ENCODE measurements at regions not wholly inside any gene's neighbourhood (a gene's known extent, or its start where the extent isn't known, plus 50 kb on each side); places are given as distances from the start of the nearest gene placed in this dataset.
A peak's percentile ranks its signal among the peaks of the same experiment; 100 is the strongest.

GRCh38 chr1:177877086-177877485 is 92.8 kb downstream of the SEC16B start:
- ATAC-seq (ENCODE audit: low read depth) (no peak), DNase-seq (no peak)
- dilution Hi-C loops (cut with HindIII; ENCODE audit: low sequenced_read_pairs, unreplicated experiment) (no loop called here), intact Hi-C loops (cut with micrococcal nuclease) (no loop called here), in situ Hi-C loops (cut with MboI; ENCODE audit: low sequenced_read_pairs) (no loop called here)
- Histone ChIP-seq H4K8ac (ENCODE audit: low read depth in 2 of 2, low read length in 2 of 2) (no peak overlapping the region), H3K14ac (replicated peaks; ENCODE audit: low read depth, low read length) (no peak overlapping the region), H3K9me3 (ENCODE audit: control insufficient read depth, insufficient read depth, low read length) (no peaks in the 10 kb centered on the region), H3K4ac (ENCODE audit: low read depth, low read length) (peak overlapping the region; percentile 9; the same call in 1 of the 2 replicates), H3K36me3 (ENCODE audit: control insufficient read depth, insufficient read depth, low read length) (no peaks in the 10 kb centered on the region), H2BK5ac (ENCODE audit: low read depth, low read length, poor library complexity, severe bottlenecking) (no peak overlapping the region), H3K9ac (ENCODE audit: low read depth, low read length) (no peak overlapping the region), H3K4me2 (ENCODE audit: low read depth, low read length) (no peak overlapping the region), H3K4me3 (ENCODE audit: insufficient read depth, low read depth, low read length) (no peak overlapping the region), H2BK20ac (ENCODE audit: low read depth, low read length) (peak overlapping the region; percentile 44), H3K56ac (ENCODE audit: extremely low read depth, insufficient read depth, low read length) (no peak overlapping the region; the same call in 1 of the 2 replicates), H2AFZ (replicated peaks; ENCODE audit: low read length, poor library complexity) (peak overlapping the region; percentile 59), H2AK9ac (replicated peaks; ENCODE audit: low read depth, low read length, poor library complexity) (no peak overlapping the region), H3K27ac (ENCODE audit: insufficient read depth, low read length) (no peak overlapping the region), H3K27me3 (ENCODE audit: control insufficient read depth, insufficient read depth, low read length) (no peaks in the 10 kb centered on the region), H3K23ac (ENCODE audit: low read depth, low read length) (no peak overlapping the region), H3K79me1 (ENCODE audit: low read depth in 1 of 2, low read length in 2 of 2) (no peaks in the 10 kb centered on the region), H3K18ac (ENCODE audit: low read depth, low read length) (no peak overlapping the region), H2BK120ac (ENCODE audit: low read depth, low read length) (no peak overlapping the region), H2AK5ac (ENCODE audit: low read depth, low read length) (no peak overlapping the region), H4K91ac (ENCODE audit: insufficient read depth, low read depth, low read length) (no peak overlapping the region), H3K9me1 (ENCODE audit: insufficient read depth, low read length) (peaks cover 3% of the 10 kb centered on the region; the same call in 1 of the 2 replicates), H4K20me1 (ENCODE audit: insufficient read depth, low read length) (no peaks in the 10 kb centered on the region), H3K4me1 (ENCODE audit: control insufficient read depth, insufficient read depth, low read length) (peaks cover 5% of the 10 kb centered on the region), H4K5ac (ENCODE audit: low read depth, low read length) (no peak overlapping the region), H2BK15ac (ENCODE audit: low read depth, low read length) (no peak overlapping the region)
- no TSS peak for BruUV-seq (replicated peaks)
- WGBS, 2 experiments (ENCODE audit: extremely low coverage in 2 of 2, insufficient read length in 1 of 2): no CpG with 5 or more reads among the region's 2 CpGs
- CTCF ChIA-PET: interaction anchor here (1.8 kb wide), 1 partner anchor 37 kb away, joined by 4 read pairs; no protein-coding TSS in a partner anchor
- TF ChIP-seq NFE2L2 (IDR thresholded peaks at IDR 0.05; ENCODE audit: low read depth, low read length): no peak
- no peak for TF ChIP-seq CEBPB (IDR thresholded peaks at IDR 0.05; ENCODE audit: low read depth, low read length)
- no peak for TF ChIP-seq POLR2A (IDR thresholded peaks at IDR 0.05; ENCODE audit: low read depth, low read length)
- no peak for TF ChIP-seq MXI1 (IDR thresholded peaks at IDR 0.05; ENCODE audit: borderline replicate concordance, low read depth, low read length)
- no peak for TF ChIP-seq CTCF (conservative IDR thresholded peaks at IDR 0.05; ENCODE audit: low read depth, low read length)
- TF ChIP-seq ELK1 (IDR thresholded peaks at IDR 0.05; ENCODE audit: borderline replicate concordance, low read depth, low read length): no peak
- no peak for TF ChIP-seq RCOR1 (IDR thresholded peaks at IDR 0.05; ENCODE audit: insufficient replicate concordance, low read length)
- TF ChIP-seq MAZ (IDR thresholded peaks at IDR 0.05; ENCODE audit: borderline replicate concordance, low read depth, low read length): no peak
- no peak for TF ChIP-seq RFX5 (IDR thresholded peaks at IDR 0.05; ENCODE audit: low read depth, low read length)
- TF ChIP-seq BHLHE40 (IDR thresholded peaks at IDR 0.05; ENCODE audit: low read depth, low read length): no peak
- TF ChIP-seq USF2 (IDR thresholded peaks at IDR 0.05; ENCODE audit: low read depth, low read length): no peak
- TF ChIP-seq RAD21 (IDR thresholded peaks at IDR 0.05; ENCODE audit: low read length): no peak
- no peak for TF ChIP-seq MAFK (IDR thresholded peaks at IDR 0.05; ENCODE audit: low read depth, low read length)
- no peak for TF ChIP-seq SMC3 (IDR thresholded peaks at IDR 0.05; ENCODE audit: low read depth, low read length)
- TF ChIP-seq CHD1 (IDR thresholded peaks at IDR 0.05; ENCODE audit: low read depth, low read length): no peak
- POLR2A ChIA-PET (ENCODE audit: unreplicated experiment): no interaction called here
